ENCODE measurements at regions not wholly inside any gene's neighbourhood (a gene's known extent, or its start where the extent isn't known, plus 50 kb on each side); places are given as distances from the start of the nearest gene placed in this dataset.

- TF ChIP-seq CTCF (IDR thresholded peaks at IDR 0.05) (no peak), POLR2A (IDR thresholded peaks at IDR 0.05) (no peak)
These were observed 68.9 kb upstream of the GNAZ start for GRCh38 chr22:23001463-23001862.
